K562 (cell line): ENCODE measurements at regions not wholly inside any gene's neighbourhood (a gene's known extent, or its start where the extent isn't known, plus 50 kb on each side); places are given as distances from the start of the nearest gene placed in this dataset.

Source experiments
- ATAC-seq: fragments of 200-7000 bp; cut with Tn5 transposase; 3 replicates; pipeline ENCODE4 v1.9.1; 2020; ENCODE audit warnings: moderate library complexity
- BruUV-seq: library from RNA; stranded (reverse); fragments of 400-500 nt; replicated peaks from 2 replicates; lab custom pipeline; 2021; lab: Mats Ljungman, UMichigan
- CTCF ChIA-PET: fragments of 300-600 bp; formaldehyde crosslinking; extraction: SDS; loops from one replicate; lab custom pipeline; 2021; ENCODE audit warnings: low intra/inter-chr PET ratio; lab: Yijun Ruan, JAX
- POLR2A ChIA-PET: fragments of 300-600, 350-650 bp; sonication (Branson Sonifier 250); formaldehyde crosslinking; extraction: SDS; loops from one replicate; lab custom pipeline; 2021; ENCODE audit warnings: antibody characterized with exemption, inconsistent platforms; lab: Yijun Ruan, JAX
- DNase-seq, 4 experiments: peaks; one replicate each; pipeline versions ENCODE4 v3.0.0 to v3.0.0-alpha.2; 2011 to 2018; ENCODE audit warnings: low spot score in 3 of 4, mixed read lengths in 3 of 4; ENCODE audit errors: extremely low read depth in 1 of 4
- FAIRE-seq: peaks from 2 replicates; lab custom pipeline; 2011; peaks lifted over from hg19 to GRCh38; lab: Jason Lieb, UNC
- H2AFZ ChIP-seq: 2 replicates; pipeline ENCODE4 v1.6.0; 2011; ENCODE audit warnings: low read depth, low read length, control low read depth, inconsistent platforms
- H3K27ac ChIP-seq: fragments of 200-600 bp; 3 replicates; pipeline ENCODE4 v1.8.0; 2011; ENCODE audit warnings: low read depth, mild to moderate bottlenecking, control low read depth, inconsistent platforms, low read length, moderate library complexity, mixed read lengths; ENCODE audit errors: extremely low read depth
- H3K27me3 ChIP-seq, 2 experiments: fragments of 300-600 bp in 1 of 2; 2 replicates in 1 of 2; 3 replicates in 1 of 2; pipeline versions ENCODE4 v1.6.0 to v1.8.0; 2011; ENCODE audit warnings: inconsistent platforms in 2 of 2, low read length in 2 of 2, mild to moderate bottlenecking in 1 of 2, mixed read lengths in 1 of 2, moderate library complexity in 1 of 2; ENCODE audit not compliant: control insufficient read depth in 2 of 2, insufficient read depth in 2 of 2
- H3K36me3 ChIP-seq: fragments of 300-600 bp; 3 replicates; pipeline ENCODE4 v1.8.0; 2011; ENCODE audit warnings: mild to moderate bottlenecking, low read length, inconsistent platforms; ENCODE audit not compliant: control insufficient read depth, insufficient read depth
- H3K4me1 ChIP-seq, 2 experiments: fragments of 200-600 bp in 1 of 2; replicated peaks in 1 of 2; 2 replicates in 1 of 2; 3 replicates in 1 of 2; pipeline versions ENCODE4 v1.5.1 to v1.8.0; 2011; ENCODE audit warnings: inconsistent platforms in 2 of 2, low read length in 2 of 2, mild to moderate bottlenecking in 1 of 2, mixed read lengths in 1 of 2, moderate library complexity in 1 of 2; ENCODE audit not compliant: control insufficient read depth in 2 of 2, insufficient read depth in 2 of 2
- H3K4me2 ChIP-seq: 2 replicates; pipeline ENCODE4 v1.6.1; 2011; ENCODE audit warnings: low read length, control low read depth, inconsistent platforms, mixed read lengths; ENCODE audit not compliant: insufficient read depth
- H3K4me3 ChIP-seq: fragments of 200-600 bp; sonication (generic), shearing (Covaris generic); 2 replicates; pipeline ENCODE4 v1.5.1; 2016; ENCODE audit warnings: control low read depth, inconsistent platforms
- H3K79me2 ChIP-seq: fragments of 200-600 bp; 3 replicates; pipeline ENCODE4 v1.8.0; 2011; ENCODE audit warnings: low read length, inconsistent platforms; ENCODE audit not compliant: control insufficient read depth, insufficient read depth
- H3K9ac ChIP-seq, 2 experiments: 2 replicates each; pipeline versions ENCODE4 v1.6.0 to v1.6.1; 2011; ENCODE audit warnings: low read depth in 2 of 2, low read length in 2 of 2, control low read depth in 1 of 2, inconsistent platforms in 1 of 2, mild to moderate bottlenecking in 1 of 2, mixed read lengths in 1 of 2; ENCODE audit not compliant: insufficient read depth in 1 of 2
- H3K9me1 ChIP-seq: one replicate; pipeline ENCODE4 v1.6.0; 2011; ENCODE audit warnings: inconsistent platforms, mild to moderate bottlenecking, low read length, moderate library complexity; ENCODE audit not compliant: control insufficient read depth, insufficient read depth
- H3K9me3 ChIP-seq: replicated peaks from 2 replicates; pipeline ENCODE4 v1.5.1; 2011; ENCODE audit warnings: low read depth, low read length, inconsistent platforms; ENCODE audit not compliant: control insufficient read depth, insufficient read depth
- H4K20me1 ChIP-seq: replicated peaks from 2 replicates; pipeline ENCODE4 v1.6.1; 2011; ENCODE audit warnings: low read length, inconsistent platforms, mixed read lengths; ENCODE audit not compliant: control insufficient read depth, insufficient read depth
- C11orf30 ChIP-seq: fragments of 450-650 bp; IDR thresholded peaks from 2 replicates; pipeline ENCODE4 v1.6.1; 2016; ENCODE audit warnings: low read depth, mild to moderate bottlenecking
- CEBPG ChIP-seq, 3 experiments: fragments of 200-800 bp in 1 of 3; sonication (Bioruptor generic) in 1 of 3; sonication (generic) in 1 of 3; formaldehyde crosslinking in 1 of 3; IDR thresholded peaks in 2 of 3; conservative IDR thresholded peaks in 1 of 3; 2 replicates each; pipeline versions ENCODE4 v1.6.1 to v1.8.0; 2016 to 2022; ENCODE audit warnings: missing compliant biosample characterization in 2 of 3, missing genetic modification characterization in 2 of 3, mild to moderate bottlenecking in 1 of 3, missing genetic modification reagents in 1 of 3
- FOSL1 ChIP-seq: fragments of 200-800 bp; sonication (Bioruptor generic); conservative IDR thresholded peaks from 2 replicates; pipeline ENCODE4 v1.6.1; 2016; ENCODE audit warnings: missing genetic modification characterization, missing compliant biosample characterization
- NFIC ChIP-seq: fragments of 450-650 bp; IDR thresholded peaks from 2 replicates; pipeline ENCODE4 v1.6.1; 2017; ENCODE audit warnings: mild to moderate bottlenecking, inconsistent platforms
- POLR2AphosphoS2 ChIP-seq: IDR thresholded peaks from 2 replicates; pipeline ENCODE4 v1.6.1; 2012; ENCODE audit warnings: low read length, improper control_type of control experiment
- RFX5 ChIP-seq: IDR thresholded peaks from 2 replicates; pipeline ENCODE4 v1.6.1; 2011; ENCODE audit warnings: low read depth, mild to moderate bottlenecking, improper control_type of control experiment, low read length
- SETDB1 ChIP-seq: IDR thresholded peaks from one replicate; pipeline ENCODE4 v1.6.1; 2012; ENCODE audit warnings: low read length, control low read depth, inconsistent platforms
- WGBS: fragments of 100-300 bp; shearing (Covaris generic); methylation state at CpG from one replicate; pipeline ENCODE4 v1.1.6; 2016; ENCODE audit warnings: low coverage, mixed read lengths; ENCODE audit not compliant: insufficient coverage; ENCODE audit errors: missing lambda C conversion rate; 5-methylcytosine and 5-hydroxymethylcytosine counted together
- in situ Hi-C: fragments of 300-500 bp; cut with MboI; formaldehyde crosslinking; loops from 4 replicates; pipeline ENCODE4 v1.15.0; 2018; ENCODE audit warnings: inconsistent platforms, mixed read lengths
- intact Hi-C: fragments of 100-400 bp; cut with micrococcal nuclease; formaldehyde crosslinking; loops from 2 replicates; pipeline ENCODE4 v1.14.2; 2022
- TF ChIP-seq, protein P1 (sequence below): fragments of 250-450 bp; sonication (Bioruptor Pico); IDR thresholded peaks from 2 replicates; pipeline ENCODE4 v1.5.0; 2020; ENCODE audit warnings: mild to moderate bottlenecking

DNA sequence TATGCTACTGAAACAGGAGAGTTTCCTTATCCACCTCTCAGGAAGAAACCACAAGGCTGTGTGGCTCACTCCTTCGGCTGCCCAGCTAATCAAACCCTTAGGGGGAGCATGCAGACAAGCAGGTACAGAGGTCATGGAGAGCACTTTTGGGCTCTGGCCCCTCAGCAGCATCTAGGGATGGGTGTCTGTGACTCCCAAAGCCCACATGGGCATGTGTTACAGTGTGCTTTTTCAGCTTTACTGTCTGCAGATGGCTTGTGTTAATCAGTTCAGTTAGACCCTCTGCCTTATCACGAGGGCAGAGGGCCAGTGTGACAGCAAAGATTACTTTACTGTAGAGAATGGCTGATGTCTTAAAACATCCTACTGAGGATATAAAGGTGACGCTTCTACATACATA is 447.4 kb downstream of the PCDH10 start (continued):
- no peak for TF ChIP-seq POLR2AphosphoS2
- no peak for TF ChIP-seq RFX5
- TF ChIP-seq, protein P1, sequence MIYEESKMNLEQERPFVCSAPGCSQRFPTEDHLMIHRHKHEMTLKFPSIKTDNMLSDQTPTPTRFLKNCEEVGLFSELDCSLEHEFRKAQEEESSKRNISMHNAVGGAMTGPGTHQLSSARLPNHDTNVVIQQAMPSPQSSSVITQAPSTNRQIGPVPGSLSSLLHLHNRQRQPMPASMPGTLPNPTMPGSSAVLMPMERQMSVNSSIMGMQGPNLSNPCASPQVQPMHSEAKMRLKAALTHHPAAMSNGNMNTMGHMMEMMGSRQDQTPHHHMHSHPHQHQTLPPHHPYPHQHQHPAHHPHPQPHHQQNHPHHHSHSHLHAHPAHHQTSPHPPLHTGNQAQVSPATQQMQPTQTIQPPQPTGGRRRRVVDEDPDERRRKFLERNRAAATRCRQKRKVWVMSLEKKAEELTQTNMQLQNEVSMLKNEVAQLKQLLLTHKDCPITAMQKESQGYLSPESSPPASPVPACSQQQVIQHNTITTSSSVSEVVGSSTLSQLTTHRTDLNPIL (CRISPR knock-in tag): no peak
- no peak for TF ChIP-seq C11orf30
- TF ChIP-seq, all 486 proteins: peak for 10

DNA sequence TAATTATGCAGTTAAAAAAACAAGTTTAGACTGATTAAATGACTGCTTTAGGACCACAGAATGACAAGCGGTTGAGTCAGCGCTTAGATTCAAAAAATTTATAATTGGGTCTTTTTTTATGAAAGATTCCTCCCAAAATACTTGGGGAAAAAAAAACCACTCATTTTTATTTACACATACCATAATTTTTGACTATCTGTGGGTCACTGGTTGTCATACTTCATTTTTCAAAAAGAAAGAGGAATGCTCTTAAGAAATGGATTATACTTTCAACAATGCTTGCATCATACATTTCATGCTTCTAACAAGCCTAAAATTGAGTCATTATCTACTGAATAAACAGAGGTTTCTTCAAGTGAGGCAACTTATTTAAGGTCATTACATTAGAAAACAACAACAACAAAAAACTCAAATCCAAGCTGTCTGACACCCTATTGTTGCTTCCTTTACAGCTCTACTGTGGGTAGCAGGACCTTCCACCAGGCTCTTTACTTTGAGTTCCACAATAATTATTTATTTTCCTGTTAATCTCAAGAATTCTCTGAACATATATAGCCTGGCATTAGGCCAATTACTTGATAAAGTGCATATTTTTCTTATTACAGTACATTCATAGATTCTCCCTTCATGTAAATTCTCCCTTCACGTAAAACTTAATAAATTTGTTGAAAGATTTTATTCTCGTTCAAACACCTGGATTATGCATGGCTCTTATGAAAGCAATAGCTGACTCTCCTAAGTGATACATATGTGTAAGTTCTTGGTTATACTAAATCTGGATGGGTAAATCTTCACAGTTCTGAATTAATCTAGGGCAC is 445.5 kb downstream of the PCDH10 start:
- Histone ChIP-seq H3K79me2 (no peaks in the 10 kb centered on the region), H3K4me3 (no peak overlapping the region), H3K27me3 (no peaks in the 10 kb centered on the region), H3K9ac (no peak overlapping the region), H4K20me1 (no peaks in the 10 kb centered on the region), H3K27ac (no peak overlapping the region), H2AFZ (no peak overlapping the region), H3K4me1 (no peaks in the 10 kb centered on the region; a peak in 1 of 5 replicates), H3K9me1 (no peaks in the 10 kb centered on the region), H3K36me3 (no peaks in the 10 kb centered on the region), H3K4me2 (no peak overlapping the region), H3K9me3 (no peaks in the 10 kb centered on the region)
- intact Hi-C loops (loop anchor here (5.0 kb wide), 1 partner anchor 447 kb away; the partner anchor contains the start of gene PCDH10), in situ Hi-C loops (no loop called here)
- ChIA-PET CTCF (no interaction called here), POLR2A (no interaction called here)
- 31% methylated on average over 4 of the region's 4 CpGs for WGBS
- ATAC-seq (no peak), DNase-seq (no peak), FAIRE-seq (no peak)
- BruUV-seq: no TSS peak
- no peak for TF ChIP-seq CEBPG (CRISPR knock-in tag; IDR thresholded peaks at IDR 0.05)
- TF ChIP-seq CEBPG (tag; conservative IDR thresholded peaks at IDR 0.05 in 1 of 2, IDR thresholded peaks at IDR 0.05 in 1 of 2): peak in 1 of 2 experiments; percentile 70; a peak in 2 of 4 replicates
- 0 out of 2 replicates have a peak, but pooled peaks have one; percentile 30 for TF ChIP-seq FOSL1
- no peak for TF ChIP-seq SETDB1
- peak; percentile 71 for TF ChIP-seq NFIC
